ENCODE measurements at regions not wholly inside any gene's neighbourhood (a gene's known extent, or its start where the extent isn't known, plus 50 kb on each side); places are given as distances from the start of the nearest gene placed in this dataset.
A peak's percentile ranks its signal among the peaks of the same experiment; 100 is the strongest.

DNA sequence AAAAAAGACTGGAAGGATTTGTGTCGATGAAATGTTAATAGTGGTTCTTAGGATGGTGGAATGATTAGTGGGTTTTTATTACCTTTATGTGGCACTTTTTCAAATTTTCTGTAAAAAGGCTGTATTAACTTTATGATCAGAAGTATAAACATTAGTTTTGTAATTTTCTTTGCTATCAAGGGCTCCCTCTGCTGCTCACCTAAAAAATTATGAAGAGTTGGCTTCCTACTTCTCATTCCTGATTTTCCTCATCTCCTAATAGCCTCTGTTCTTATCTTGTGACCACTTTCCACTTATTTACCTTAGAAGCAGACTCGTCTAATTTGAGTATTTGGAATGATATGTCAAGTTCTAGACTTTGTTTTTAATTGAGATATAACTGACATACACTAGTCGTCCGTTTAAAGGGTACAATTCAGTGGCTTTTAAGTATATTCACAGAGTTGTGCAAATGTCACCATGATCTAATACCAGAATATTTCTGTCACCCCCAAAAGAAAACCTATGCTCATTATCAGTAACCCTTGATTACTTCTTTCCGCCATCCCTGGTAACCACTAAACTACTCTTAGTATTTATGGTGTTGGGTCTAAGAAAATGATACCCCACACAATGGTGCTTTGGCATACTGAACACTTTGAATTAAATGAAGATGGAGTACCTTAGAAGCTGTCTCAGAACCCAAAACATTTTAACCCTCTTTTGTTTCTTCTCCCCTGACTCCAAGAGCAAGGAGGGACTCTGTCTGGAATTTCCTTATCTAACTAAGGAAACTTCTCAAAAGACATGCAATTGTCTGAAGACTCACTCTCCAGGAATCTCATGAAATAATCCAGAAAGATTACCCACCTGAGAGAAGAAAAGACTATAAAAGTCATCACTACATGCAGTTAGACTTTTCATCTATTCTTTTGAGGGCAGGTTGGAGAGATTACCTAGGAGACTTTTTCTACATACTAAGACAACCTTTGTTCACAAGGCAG is 311.3 kb downstream of the DLEU7 start:
- ATAC-seq (ENCODE audit: low FRiP score in 2 of 2) (peak in 1 of 2 donors; percentile 51), DNase-seq (no peak)
- Histone ChIP-seq H3K27ac (no peak overlapping the region), H3K4me1 (peaks cover 10 to 39% (median 26%) of the 10 kb centered on the region in 4 donors), H3K36me3 (no peaks in the 10 kb centered on the region), H3K27me3 (no peaks in the 10 kb centered on the region), H3K9me3 (peaks cover 11 to 18% (median 15%) of the 10 kb centered on the region in 4 donors), H3K4me3 (no peak overlapping the region)
- WGBS, 2 donors, result 71 to 78% methylated on average over 5 of the region's 5 CpGs
- TF ChIP-seq, protein P1, sequence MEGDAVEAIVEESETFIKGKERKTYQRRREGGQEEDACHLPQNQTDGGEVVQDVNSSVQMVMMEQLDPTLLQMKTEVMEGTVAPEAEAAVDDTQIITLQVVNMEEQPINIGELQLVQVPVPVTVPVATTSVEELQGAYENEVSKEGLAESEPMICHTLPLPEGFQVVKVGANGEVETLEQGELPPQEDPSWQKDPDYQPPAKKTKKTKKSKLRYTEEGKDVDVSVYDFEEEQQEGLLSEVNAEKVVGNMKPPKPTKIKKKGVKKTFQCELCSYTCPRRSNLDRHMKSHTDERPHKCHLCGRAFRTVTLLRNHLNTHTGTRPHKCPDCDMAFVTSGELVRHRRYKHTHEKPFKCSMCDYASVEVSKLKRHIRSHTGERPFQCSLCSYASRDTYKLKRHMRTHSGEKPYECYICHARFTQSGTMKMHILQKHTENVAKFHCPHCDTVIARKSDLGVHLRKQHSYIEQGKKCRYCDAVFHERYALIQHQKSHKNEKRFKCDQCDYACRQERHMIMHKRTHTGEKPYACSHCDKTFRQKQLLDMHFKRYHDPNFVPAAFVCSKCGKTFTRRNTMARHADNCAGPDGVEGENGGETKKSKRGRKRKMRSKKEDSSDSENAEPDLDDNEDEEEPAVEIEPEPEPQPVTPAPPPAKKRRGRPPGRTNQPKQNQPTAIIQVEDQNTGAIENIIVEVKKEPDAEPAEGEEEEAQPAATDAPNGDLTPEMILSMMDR (IDR thresholded peaks at IDR 0.05), result peak; percentile 31 to 59 (median 38)
- TF ChIP-seq POLR2AphosphoS5 (IDR thresholded peaks at IDR 0.05) (no peak), POLR2A (IDR thresholded peaks at IDR 0.05) (no peak), EP300 (IDR thresholded peaks at IDR 0.05) (no peak)

DNA sequence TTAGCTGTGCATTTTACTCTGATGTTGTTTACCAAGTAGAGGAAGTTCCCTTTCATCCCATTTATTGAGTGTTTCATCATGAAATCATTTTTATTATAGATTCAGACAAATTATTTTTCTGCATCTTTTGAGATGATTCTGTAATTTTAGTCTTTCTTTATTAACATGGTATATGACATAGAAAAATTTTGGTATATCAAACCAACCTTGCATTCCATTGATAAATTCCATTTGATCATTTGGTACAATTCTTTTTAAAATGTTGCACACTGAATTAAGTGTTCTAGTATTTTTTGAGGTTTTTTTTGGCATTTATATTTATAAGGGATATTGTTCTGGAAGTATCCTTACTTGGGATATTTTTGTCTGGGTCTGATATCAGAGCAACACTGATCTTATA is 308.4 kb downstream of the DLEU7 start:
- no peaks in the 10 kb centered on the region for H3K36me3 ChIP-seq
- no peak for DNase-seq
- no peak overlapping the region for H3K4me3 ChIP-seq
- no peaks in the 10 kb centered on the region for H3K27me3 ChIP-seq
- ATAC-seq (ENCODE audit: low FRiP score in 2 of 2), result no peak
- H3K4me1 ChIP-seq, result peaks cover 4 to 11% (median 6%) of the 10 kb centered on the region in 4 donors
- H3K9me3 ChIP-seq, result peaks cover 11 to 20% (median 15%) of the 10 kb centered on the region in 4 donors
- no peak overlapping the region for H3K27ac ChIP-seq
- TF ChIP-seq, protein P1 (IDR thresholded peaks at IDR 0.05), result no peak

DNA sequence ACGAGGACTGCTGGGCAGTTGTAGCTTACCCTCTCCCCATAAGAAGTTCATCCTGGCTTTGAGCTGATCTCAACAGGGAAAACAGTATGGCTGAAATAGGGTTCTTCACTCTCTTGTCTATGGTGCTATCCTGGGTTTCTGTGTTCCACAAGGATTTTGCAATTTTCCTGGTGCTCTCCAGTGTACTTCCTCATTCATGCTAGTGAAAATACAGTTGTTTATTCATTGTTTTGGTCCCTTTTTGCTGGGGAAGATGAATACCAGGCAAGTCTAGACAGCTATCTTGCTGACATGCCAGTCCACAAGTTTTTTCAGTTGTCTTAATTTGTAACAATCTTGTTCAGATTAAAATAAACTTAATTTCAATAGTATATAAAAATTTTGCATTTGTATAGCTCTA is 306.5 kb downstream of the DLEU7 start:
- H3K9me3 ChIP-seq, result peaks cover 11 to 20% (median 15%) of the 10 kb centered on the region in 4 donors
- TF ChIP-seq POLR2A (IDR thresholded peaks at IDR 0.05) (no peak), POLR2AphosphoS5 (IDR thresholded peaks at IDR 0.05) (no peak), EP300 (IDR thresholded peaks at IDR 0.05) (no peak)
- TF ChIP-seq, protein P1 (IDR thresholded peaks at IDR 0.05), result no peak
- no peak overlapping the region for H3K4me3 ChIP-seq
- H3K4me1 ChIP-seq, result peaks cover 0 to 6% (median 0%) of the 10 kb centered on the region in 4 donors
- 100% methylated on average over 1 of the region's 1 CpG for WGBS, 2 donors
- H3K36me3 ChIP-seq, result no peaks in the 10 kb centered on the region
- no peak overlapping the region for H3K27ac ChIP-seq
- ATAC-seq (ENCODE audit: low FRiP score in 2 of 2) (no peak), DNase-seq (no peak)
- H3K27me3 ChIP-seq, result no peaks in the 10 kb centered on the region

DNA sequence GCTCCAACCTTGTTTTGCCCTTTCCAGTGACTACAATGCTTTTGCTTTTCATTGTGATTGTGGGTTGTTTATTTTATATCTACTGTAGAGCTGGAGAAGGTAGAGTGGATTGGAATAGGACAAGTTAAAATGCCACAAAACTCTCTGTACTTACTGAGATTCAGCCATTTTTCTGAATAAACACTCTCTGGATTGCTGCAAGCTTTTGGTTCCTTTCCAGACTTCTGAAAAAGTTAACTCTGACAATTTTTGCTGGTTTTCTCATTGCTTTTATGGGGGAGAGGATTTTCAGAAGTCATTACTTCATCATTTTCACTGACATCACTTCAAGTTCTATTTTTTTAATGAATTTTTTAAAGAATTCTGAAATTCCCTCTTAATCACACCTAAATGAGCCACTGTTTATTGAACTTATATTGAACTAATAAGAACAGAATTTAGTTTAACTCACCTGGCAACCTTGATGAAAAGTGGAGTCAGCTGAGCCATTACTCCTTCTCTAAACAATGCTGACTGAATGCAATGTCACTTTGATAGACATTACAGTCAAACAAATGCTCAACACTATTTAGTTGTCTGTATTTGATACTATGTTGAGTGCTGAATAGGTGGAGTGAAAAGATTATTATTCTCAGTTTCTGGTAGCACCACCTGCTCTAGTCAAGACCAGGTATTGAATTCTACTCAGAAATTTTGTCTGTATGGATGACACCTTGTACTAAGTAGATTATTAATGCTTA is 303.5 kb downstream of the DLEU7 start:
- Histone ChIP-seq H3K9me3 (peaks cover 7 to 11% (median 10%) of the 10 kb centered on the region in 4 donors), H3K36me3 (no peaks in the 10 kb centered on the region), H3K27me3 (no peaks in the 10 kb centered on the region), H3K27ac (no peak overlapping the region), H3K4me3 (no peak overlapping the region), H3K4me1 (peaks cover 0 to 6% (median 0%) of the 10 kb centered on the region in 4 donors)
- DNase-seq (no peak), ATAC-seq (ENCODE audit: low FRiP score in 2 of 2) (no peak)
- TF ChIP-seq POLR2A (IDR thresholded peaks at IDR 0.05), result no peak
- TF ChIP-seq POLR2AphosphoS5 (IDR thresholded peaks at IDR 0.05), result no peak
- TF ChIP-seq EP300 (IDR thresholded peaks at IDR 0.05), result no peak
- TF ChIP-seq, protein P1 (IDR thresholded peaks at IDR 0.05), result no peak
